Astrocyte (in vitro differentiated cells and primary cell): ENCODE measurements at regions not wholly inside any gene's neighbourhood (a gene's known extent, or its start where the extent isn't known, plus 50 kb on each side); places are given as distances from the start of the nearest gene placed in this dataset.

Experiments used
- CTCF ChIP-seq: IDR thresholded peaks from 2 replicates; pipeline ENCODE4 v1.5.1; 2011; ENCODE audit warnings: low read depth, mild to moderate bottlenecking, inconsistent platforms, low read length, moderate library complexity; ENCODE audit not compliant: insufficient read depth
- EZH2 ChIP-seq: IDR thresholded peaks from 2 replicates; pipeline ENCODE4 v1.6.1; 2012; ENCODE audit warnings: mild to moderate bottlenecking, low read length, inconsistent platforms; ENCODE audit not compliant: insufficient read depth

GRCh38 chr2:228827056-228827700 is 443.9 kb downstream of the PID1 start:
- no peak for TF ChIP-seq CTCF
- TF ChIP-seq EZH2, result no peak
